H54 (cell line): ENCODE measurements at regions not wholly inside any gene's neighbourhood (a gene's known extent, or its start where the extent isn't known, plus 50 kb on each side); places are given as distances from the start of the nearest gene placed in this dataset.

Experiments
- DNase-seq: peaks from one replicate; pipeline ENCODE4 v3.0.0; 2011; ENCODE audit warnings: low spot score, mixed read lengths; ENCODE audit not compliant: insufficient read length
- FAIRE-seq: peaks from 3 replicates; lab custom pipeline; 2011; peaks lifted over from hg19 to GRCh38; lab: Jason Lieb, UNC
- POLR2A ChIP-seq: IDR thresholded peaks from 2 replicates; pipeline ENCODE4 v1.6.1; 2011; ENCODE audit warnings: low read depth, mild to moderate bottlenecking, low read length

- no peak for FAIRE-seq
- DNase-seq: no peak
These were observed 56.0 kb upstream of the SHISAL1 start for GRCh38 chr22:44368611-44369292.

DNA sequence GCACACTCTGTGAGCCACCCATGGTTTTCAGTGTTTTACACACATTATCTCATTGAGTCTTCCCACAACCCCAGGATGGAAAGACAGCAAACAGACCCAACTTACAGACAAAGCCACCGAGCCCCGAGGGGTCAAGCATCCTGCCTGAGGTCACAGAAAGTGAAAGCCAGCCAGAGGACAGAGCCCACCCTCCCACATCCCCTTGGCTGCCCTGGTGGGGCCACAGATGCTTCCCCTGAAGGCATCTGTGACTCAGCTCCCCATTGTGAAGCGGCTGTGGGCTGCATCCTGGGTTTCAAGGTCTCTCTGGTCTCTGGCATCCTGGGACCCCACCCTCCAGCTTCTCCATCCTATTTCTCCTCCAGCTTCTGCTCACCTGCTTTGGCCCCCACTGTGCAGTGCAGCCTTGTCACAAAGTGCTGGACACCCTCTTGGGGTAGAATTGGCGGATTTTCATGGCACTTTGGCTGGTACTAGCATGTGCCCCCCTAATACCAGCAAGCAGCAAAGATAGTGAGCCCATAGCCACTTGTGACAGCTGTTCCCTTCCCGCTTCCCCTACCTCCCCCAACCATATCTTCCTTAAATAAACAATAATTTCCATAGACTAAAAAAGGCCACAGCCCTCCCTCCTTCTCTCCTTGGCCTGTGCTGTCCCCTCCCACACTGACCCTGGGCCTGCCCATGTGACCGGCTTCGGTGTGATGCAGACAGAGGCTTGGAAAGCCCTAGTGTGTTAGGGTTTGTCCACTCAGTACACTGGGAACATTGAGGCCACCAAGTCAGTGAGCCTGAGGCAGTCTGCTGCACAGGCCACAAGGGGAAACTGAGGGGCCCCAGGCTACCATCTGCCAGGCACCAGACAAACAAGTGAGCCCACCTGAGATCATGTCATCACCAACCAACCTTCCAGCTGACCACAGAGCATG is 53.9 kb upstream of the SHISAL1 start:
- TF ChIP-seq POLR2A: no peak
- DNase-seq (no peak), FAIRE-seq (no peak)

More at GRCh38 chr22:44368611-44369292, 56.0 kb upstream of the SHISAL1 start:
- TF ChIP-seq POLR2A: no peak

- DNase-seq (no peak), FAIRE-seq (no peak)
- no peak for TF ChIP-seq POLR2A
These were observed 53.1 kb upstream of the SHISAL1 start for GRCh38 chr22:44365832-44366231.

DNA sequence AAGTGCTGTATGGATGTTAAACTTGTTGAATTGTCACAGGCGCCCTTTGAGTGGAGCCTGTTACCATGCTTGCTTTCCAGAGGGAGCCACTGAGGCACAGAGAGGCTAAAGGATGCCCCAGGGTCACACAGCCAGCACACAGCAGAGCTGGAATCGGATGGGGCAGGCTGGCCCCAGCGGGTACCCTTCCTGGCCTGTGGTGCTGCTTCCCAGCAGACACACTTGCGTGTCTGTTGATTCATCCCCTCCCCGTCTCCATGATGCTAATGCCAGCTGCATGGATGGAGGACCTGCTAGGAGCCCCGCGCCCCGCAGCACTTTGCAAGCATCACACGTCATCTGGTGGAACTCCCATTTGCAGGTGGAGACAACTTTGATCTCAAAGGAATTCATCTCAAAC is 52.4 kb upstream of the SHISAL1 start:
- FAIRE-seq (no peak), DNase-seq (no peak)
- no peak for TF ChIP-seq POLR2A

- FAIRE-seq: no peak
- no peak for DNase-seq
- no peak for TF ChIP-seq POLR2A
These were observed 52.0 kb upstream of the SHISAL1 start for GRCh38 chr22:44364751-44365130.

- TF ChIP-seq POLR2A: no peak
- FAIRE-seq (no peak), DNase-seq (no peak)
These were observed 51.4 kb upstream of the SHISAL1 start for GRCh38 chr22:44363980-44364750.

DNA sequence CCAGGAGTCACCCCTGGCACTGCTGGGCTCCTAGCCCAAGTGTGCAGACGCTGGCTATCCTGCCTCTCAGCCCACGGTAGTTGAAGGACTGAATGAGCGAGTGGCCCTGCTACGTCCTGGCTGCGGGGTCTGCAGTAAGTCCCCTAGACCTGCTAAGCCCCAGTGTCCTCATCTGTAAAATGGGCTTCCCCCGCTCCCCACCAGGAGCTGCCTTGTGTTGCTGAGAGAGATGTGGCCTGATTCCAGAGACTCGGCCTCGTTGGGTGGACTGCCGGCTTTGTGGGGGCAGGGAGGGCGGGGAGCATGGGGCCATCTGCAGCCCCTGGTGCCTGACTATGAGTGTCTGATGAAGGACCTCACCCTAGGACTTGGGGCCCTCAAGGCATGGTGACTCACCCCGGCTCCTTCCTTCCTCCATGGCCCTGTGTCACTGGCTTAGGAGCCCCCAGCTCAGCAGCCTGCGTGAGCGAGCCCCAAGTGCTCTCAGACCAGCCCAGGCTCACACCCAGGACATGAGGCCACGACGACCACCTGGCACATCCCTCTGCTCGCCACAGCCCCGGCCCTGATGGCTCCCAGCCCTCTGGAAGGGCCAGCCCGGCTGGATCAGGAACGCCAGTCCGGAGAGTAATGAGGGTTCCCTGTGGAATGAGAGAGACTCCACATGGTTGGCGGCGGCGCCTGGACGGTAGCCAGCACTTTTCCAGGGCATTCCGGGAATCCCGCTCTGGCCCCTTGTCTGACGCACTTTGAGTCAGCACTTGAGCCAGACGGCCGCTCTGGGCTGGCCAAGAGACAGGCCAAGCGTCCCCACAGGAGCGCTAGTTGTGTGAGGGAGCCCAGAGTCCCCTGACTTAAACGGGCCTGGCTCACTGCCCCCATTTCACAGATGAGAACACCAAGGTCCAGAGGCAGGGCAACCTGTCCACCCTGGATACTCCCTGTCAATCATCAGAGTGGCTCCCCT is 50.5 kb upstream of the SHISAL1 start:
- FAIRE-seq: no peak
- peak; percentile 72 for DNase-seq
- TF ChIP-seq POLR2A: no peak

GRCh38 chr22:44362249-44363012 is 49.7 kb upstream of the SHISAL1 start:
- DNase-seq: no peak
- TF ChIP-seq POLR2A: no peak
- no peak for FAIRE-seq
